Ovary (tissue), 7 donors: ENCODE measurements at regions not wholly inside any gene's neighbourhood (a gene's known extent, or its start where the extent isn't known, plus 50 kb on each side); places are given as distances from the start of the nearest gene placed in this dataset.
"Not testable (repeated sequence)": the region's sequence is repeated elsewhere in the genome, so short reads cannot be mapped to it uniquely, and the experiment has no call there.

ENCODE experiments used
- DNase-seq, 5 donors: peaks; one replicate each; pipeline ENCODE4 v3.0.0-alpha.2; 2019 to 2020
- H3K27ac ChIP-seq, 2 donors: fragments of 200-600 bp; one replicate each; pipeline versions ENCODE4 v1.5.1 to v1.8.0; 2019 to 2022
- H3K27me3 ChIP-seq: fragments of 200-600 bp; one replicate; pipeline ENCODE4 v1.8.0; 2022
- H3K36me3 ChIP-seq: fragments of 200-600 bp; sonication (generic); one replicate; pipeline ENCODE4 v1.5.1; 2019
- H3K4me1 ChIP-seq: one replicate; pipeline ENCODE4 v1.8.1; 2013; ENCODE audit warnings: mild to moderate bottlenecking, moderate library complexity; ENCODE audit not compliant: insufficient read depth
- H3K4me3 ChIP-seq: fragments of 200-600 bp; sonication (generic); one replicate; pipeline ENCODE4 v1.5.1; 2017
- H3K9me3 ChIP-seq, 2 donors: fragments of 200-600 bp in 1 of 2; sonication (generic) in 1 of 2; one replicate each; pipeline versions ENCODE4 v1.5.1 to v1.8.1; 2013 to 2019; ENCODE audit warnings: mild to moderate bottlenecking in 1 of 2, moderate library complexity in 1 of 2
- EP300 ChIP-seq: sonication (generic); formaldehyde crosslinking; IDR thresholded peaks from one replicate; pipeline ENCODE4 v1.6.1; 2017; ENCODE audit warnings: antibody characterized with exemption
- POLR2A ChIP-seq: fragments of 450-650 bp; IDR thresholded peaks from one replicate; pipeline ENCODE4 v1.6.1; 2017; ENCODE audit warnings: antibody characterized with exemption, mild to moderate bottlenecking, moderate library complexity
- WGBS, 3 donors: extraction: QIAGEN DNeasy Blood & Tissue Kit in 1 of 3; methylation state at CpG; one replicate each; pipeline versions ENCODE4 v1.1.5 to v1.1.7; 2013 to 2017; 5-methylcytosine and 5-hydroxymethylcytosine counted together
- intact Hi-C, 4 donors: fragments of 100-400 bp; cut with DNase I; formaldehyde crosslinking; loops; one replicate each; pipeline versions ENCODE4 v1.11.0 to v1.15.1; 2022 to 2023
- TF ChIP-seq, protein P1 (sequence below), 3 donors: fragments of 450-650 bp in 2 of 3; fragments of 200-600 bp in 1 of 3; IDR thresholded peaks; one replicate each; pipeline versions ENCODE4 v1.5.1 to v1.8.0; 2016 to 2022; ENCODE audit warnings: antibody characterized with exemption in 3 of 3, mild to moderate bottlenecking in 1 of 3
- donor health status: DM: no; HTN: no; CAD: no; lungs with moderate emphysema.
- donor health status: DM: no; HTN: no; CAD: no.
- donor health status: Bipolar disorder and iron deficiency.
- donor health status: DM: no; HTN: no; CAD: no.
- donor health status: DM: yes; HTN: yes; CAD: no.

GRCh38 chrX:46015653-46016052, 529.6 kb downstream of the ZNF674 start:
- 53 to 67% (median 57%) methylated on average over 2 of the region's 2 CpGs for WGBS, 3 donors
- TF ChIP-seq, protein P1, sequence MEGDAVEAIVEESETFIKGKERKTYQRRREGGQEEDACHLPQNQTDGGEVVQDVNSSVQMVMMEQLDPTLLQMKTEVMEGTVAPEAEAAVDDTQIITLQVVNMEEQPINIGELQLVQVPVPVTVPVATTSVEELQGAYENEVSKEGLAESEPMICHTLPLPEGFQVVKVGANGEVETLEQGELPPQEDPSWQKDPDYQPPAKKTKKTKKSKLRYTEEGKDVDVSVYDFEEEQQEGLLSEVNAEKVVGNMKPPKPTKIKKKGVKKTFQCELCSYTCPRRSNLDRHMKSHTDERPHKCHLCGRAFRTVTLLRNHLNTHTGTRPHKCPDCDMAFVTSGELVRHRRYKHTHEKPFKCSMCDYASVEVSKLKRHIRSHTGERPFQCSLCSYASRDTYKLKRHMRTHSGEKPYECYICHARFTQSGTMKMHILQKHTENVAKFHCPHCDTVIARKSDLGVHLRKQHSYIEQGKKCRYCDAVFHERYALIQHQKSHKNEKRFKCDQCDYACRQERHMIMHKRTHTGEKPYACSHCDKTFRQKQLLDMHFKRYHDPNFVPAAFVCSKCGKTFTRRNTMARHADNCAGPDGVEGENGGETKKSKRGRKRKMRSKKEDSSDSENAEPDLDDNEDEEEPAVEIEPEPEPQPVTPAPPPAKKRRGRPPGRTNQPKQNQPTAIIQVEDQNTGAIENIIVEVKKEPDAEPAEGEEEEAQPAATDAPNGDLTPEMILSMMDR (IDR thresholded peaks at IDR 0.05) = no peak
- TF ChIP-seq POLR2A = no peak
- no peak for TF ChIP-seq EP300
- Histone ChIP-seq H3K9me3 (no peaks in the 10 kb centered on the region), H3K27ac (no peak overlapping the region), H3K36me3 (no peaks in the 10 kb centered on the region), H3K27me3 (no peaks in the 10 kb centered on the region), H3K4me3 (no peak overlapping the region), H3K4me1 (no peaks in the 10 kb centered on the region)
- DNase-seq = no peak
- intact Hi-C loops = no loop called here

GRCh38 chrX:45992402-45993123, 552.7 kb downstream of the ZNF674 start:
- no peaks in the 10 kb centered on the region for H3K9me3 ChIP-seq
- H3K36me3 ChIP-seq = no peaks in the 10 kb centered on the region
- no peaks in the 10 kb centered on the region for H3K27me3 ChIP-seq
- intact Hi-C loops = no loop called here
- no peak overlapping the region for H3K27ac ChIP-seq
- no peak overlapping the region for H3K4me3 ChIP-seq
- no peaks in the 10 kb centered on the region for H3K4me1 ChIP-seq
- 63 to 78% (median 70%) methylated on average over 2 of the region's 2 CpGs for WGBS, 3 donors
- no peak for DNase-seq
- TF ChIP-seq, protein P1 (IDR thresholded peaks at IDR 0.05) = no peak
- TF ChIP-seq POLR2A = no peak
- TF ChIP-seq EP300 = no peak

GRCh38 chrX:45986971-45987370, 558.2 kb downstream of the ZNF674 start:
- Histone ChIP-seq H3K27me3 (no peaks in the 10 kb centered on the region), H3K4me1 (no peaks in the 10 kb centered on the region), H3K9me3 (no peaks in the 10 kb centered on the region), H3K27ac (no peak overlapping the region), H3K4me3 (no peak overlapping the region), H3K36me3 (no peaks in the 10 kb centered on the region)
- WGBS, 3 donors = 56 to 71% (median 63%) methylated on average over 2 of the region's 2 CpGs
- DNase-seq = no peak
- intact Hi-C loops = no loop called here
- TF ChIP-seq POLR2A (no peak), EP300 (no peak)
- TF ChIP-seq, protein P1 (IDR thresholded peaks at IDR 0.05) = no peak

DNA sequence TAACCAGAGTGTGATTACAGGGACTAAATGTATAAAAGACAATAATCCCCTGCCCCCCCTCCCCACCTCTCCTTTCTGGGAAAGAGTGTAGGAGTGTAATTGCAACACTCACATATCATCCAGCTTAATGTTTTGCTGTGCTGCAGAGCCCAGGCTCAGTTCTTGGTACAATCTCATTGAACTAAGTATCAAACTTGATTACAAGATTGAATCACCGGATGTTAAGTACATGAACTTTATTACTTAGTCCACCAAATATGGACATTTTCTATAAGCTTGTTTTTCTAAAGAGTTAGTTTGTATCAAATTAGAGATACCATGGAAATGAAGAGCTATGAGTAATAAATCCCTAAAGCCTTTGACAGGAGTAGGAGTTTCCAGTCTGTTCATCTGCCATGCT, 559.1 kb downstream of the ZNF674 start:
- no peak for TF ChIP-seq POLR2A
- TF ChIP-seq EP300 = no peak
- TF ChIP-seq, protein P1 (IDR thresholded peaks at IDR 0.05) = no peak
- H3K4me3 ChIP-seq = no peak overlapping the region
- DNase-seq = no peak
- H3K27me3 ChIP-seq = no peaks in the 10 kb centered on the region
- no peaks in the 10 kb centered on the region for H3K9me3 ChIP-seq
- 74 to 83% (median 77%) methylated on average over 1 of the region's 1 CpG for WGBS, 3 donors
- no peaks in the 10 kb centered on the region for H3K4me1 ChIP-seq
- no peaks in the 10 kb centered on the region for H3K36me3 ChIP-seq
- intact Hi-C loops = no loop called here
- H3K27ac ChIP-seq = no peak overlapping the region

DNA sequence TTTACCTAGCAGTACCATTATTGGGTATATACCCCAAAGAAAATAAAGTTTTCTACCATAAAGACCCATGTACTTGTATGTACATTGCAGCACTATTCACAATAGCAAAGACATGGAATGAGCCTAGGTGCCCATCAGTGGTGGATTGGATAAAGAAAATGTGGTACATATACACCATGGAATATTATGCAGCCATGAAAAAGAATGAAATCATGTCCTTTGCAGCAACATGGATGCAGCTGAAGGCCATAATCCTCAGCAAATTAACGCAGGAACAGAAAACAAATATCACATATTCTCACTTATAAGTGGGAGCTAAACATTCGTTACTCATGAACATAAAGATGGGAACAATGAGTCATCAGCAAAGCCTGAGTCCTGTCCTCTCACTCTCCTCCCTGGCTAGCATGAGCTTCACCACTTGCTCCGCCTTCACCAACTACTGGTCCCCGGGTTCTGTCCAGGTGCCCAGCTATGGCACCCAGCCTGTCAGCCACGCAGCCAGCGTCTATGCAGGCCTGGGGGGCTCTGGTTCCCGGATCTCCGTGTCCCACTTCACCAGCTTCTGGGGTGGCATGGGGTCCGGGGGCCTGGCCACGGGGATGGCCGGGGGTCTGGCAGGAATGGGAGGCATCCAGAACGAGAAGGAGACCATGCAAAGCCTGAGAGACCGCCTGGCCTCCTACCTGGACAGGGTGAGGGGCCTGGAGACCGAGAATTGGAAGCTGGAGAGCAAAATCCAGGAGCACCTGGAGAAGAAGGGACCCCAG, 562.1 kb downstream of the ZNF674 start:
- DNase-seq, intact Hi-C loops, H3K36me3 ChIP-seq, H3K27ac ChIP-seq, H3K27me3 ChIP-seq, H3K9me3 ChIP-seq, H3K4me3 ChIP-seq, H3K4me1 ChIP-seq: not testable (repeated sequence)
- 77 to 91% (median 86%) methylated on average over 14 of the region's 14 CpGs for WGBS, 3 donors
